H9 (cell line): ENCODE measurements at regions not wholly inside any gene's neighbourhood (a gene's known extent, or its start where the extent isn't known, plus 50 kb on each side); places are given as distances from the start of the nearest gene placed in this dataset.

Source experiments
- DNase-seq: peaks from one replicate; pipeline ENCODE4 v3.0.0-alpha.2; 2017
- H2AFZ ChIP-seq: one replicate; pipeline ENCODE4 v1.6.1; 2013; ENCODE audit warnings: mild to moderate bottlenecking, low read length, control low read depth, moderate library complexity
- H2AK5ac ChIP-seq: 2 replicates; pipeline ENCODE4 v1.6.1; 2013; ENCODE audit warnings: low read length, control low read depth, mixed read lengths; ENCODE audit not compliant: insufficient read length
- H2BK120ac ChIP-seq: one replicate; pipeline ENCODE4 v1.6.1; 2013; ENCODE audit warnings: low read depth, mild to moderate bottlenecking, low read length, control low read depth, inconsistent platforms; ENCODE audit not compliant: poor library complexity, severe bottlenecking
- H2BK12ac ChIP-seq: 2 replicates; pipeline ENCODE4 v1.6.1; 2013; ENCODE audit warnings: low read length, control low read depth, mixed read lengths, low read depth; ENCODE audit not compliant: insufficient read length
- H2BK15ac ChIP-seq: 2 replicates; pipeline ENCODE4 v1.6.1; 2013; ENCODE audit warnings: low read depth, low read length, control low read depth
- H2BK20ac ChIP-seq: one replicate; pipeline ENCODE4 v1.6.1; 2013; ENCODE audit warnings: low read depth, mild to moderate bottlenecking, low read length, control low read depth, inconsistent platforms; ENCODE audit not compliant: poor library complexity, severe bottlenecking
- H2BK5ac ChIP-seq: 2 replicates; pipeline ENCODE4 v1.6.1; 2013; ENCODE audit warnings: low read length, control low read depth, mixed read lengths; ENCODE audit not compliant: insufficient read length
- H3K14ac ChIP-seq: 2 replicates; pipeline ENCODE4 v1.6.1; 2013; ENCODE audit warnings: low read length, control low read depth; ENCODE audit not compliant: insufficient read depth
- H3K18ac ChIP-seq: 2 replicates; pipeline ENCODE4 v1.6.1; 2013; ENCODE audit warnings: low read depth, mild to moderate bottlenecking, mixed read lengths, low read length, control low read depth; ENCODE audit not compliant: insufficient read length
- H3K23ac ChIP-seq: 2 replicates; pipeline ENCODE4 v1.6.1; 2013; ENCODE audit warnings: low read length, control low read depth, mixed read lengths, low read depth; ENCODE audit not compliant: insufficient read length
- H3K23me2 ChIP-seq: 2 replicates; pipeline ENCODE4 v1.6.1; 2013; ENCODE audit warnings: low read depth, mild to moderate bottlenecking, mixed read lengths, low read length, control low read depth; ENCODE audit not compliant: insufficient read length, poor library complexity, severe bottlenecking
- H3K27ac ChIP-seq: 2 replicates; pipeline ENCODE4 v1.5.1; 2013; ENCODE audit warnings: low read length, control low read depth, mixed read lengths, low read depth; ENCODE audit not compliant: insufficient read length
- H3K27me3 ChIP-seq: 2 replicates; pipeline ENCODE4 v1.6.1; 2013; ENCODE audit warnings: low read length, control low read depth, inconsistent platforms; ENCODE audit not compliant: insufficient read depth
- H3K4ac ChIP-seq: 2 replicates; pipeline ENCODE4 v1.6.1; 2013; ENCODE audit warnings: low read depth, mild to moderate bottlenecking, control low read depth, inconsistent platforms, low read length, moderate library complexity
- H3K4me1 ChIP-seq: 2 replicates; pipeline ENCODE4 v1.6.1; 2013; ENCODE audit warnings: low read length, control low read depth, inconsistent platforms; ENCODE audit not compliant: insufficient read depth
- H3K4me2 ChIP-seq: 2 replicates; pipeline ENCODE4 v1.6.1; 2013; ENCODE audit warnings: low read length, control low read depth, mixed read lengths; ENCODE audit not compliant: insufficient read length, insufficient read depth
- H3K56ac ChIP-seq: 2 replicates; pipeline ENCODE4 v1.6.1; 2013; ENCODE audit warnings: low read depth, mild to moderate bottlenecking, mixed read lengths, low read length, control low read depth; ENCODE audit not compliant: insufficient read length
- H3K79me1 ChIP-seq: 2 replicates; pipeline ENCODE4 v1.6.1; 2013; ENCODE audit warnings: low read depth, mild to moderate bottlenecking, moderate library complexity, low read length, control low read depth, inconsistent platforms; ENCODE audit not compliant: insufficient read depth, poor library complexity, severe bottlenecking
- H3K79me2 ChIP-seq: 2 replicates; pipeline ENCODE4 v1.6.1; 2013; ENCODE audit warnings: low read length, control low read depth, inconsistent platforms; ENCODE audit not compliant: insufficient read depth
- H3K9ac ChIP-seq: 2 replicates; pipeline ENCODE4 v1.6.1; 2013; ENCODE audit warnings: low read length, control low read depth, mixed read lengths; ENCODE audit not compliant: insufficient read length; ENCODE audit errors: extremely low read depth
- H3K9me3 ChIP-seq: one replicate; pipeline ENCODE4 v1.6.1; 2013; ENCODE audit warnings: low read depth, low read length, inconsistent platforms; ENCODE audit not compliant: control insufficient read depth
- H3T11ph ChIP-seq: one replicate; pipeline ENCODE4 v1.6.1; 2013; ENCODE audit warnings: mild to moderate bottlenecking, low read length, control low read depth, inconsistent platforms
- H4K20me1 ChIP-seq: one replicate; pipeline ENCODE4 v1.6.1; 2013; ENCODE audit not compliant: control insufficient read depth, insufficient read length, insufficient read depth
- H4K5ac ChIP-seq: 2 replicates; pipeline ENCODE4 v1.6.1; 2013; ENCODE audit warnings: low read depth, mild to moderate bottlenecking, mixed read lengths, low read length, control low read depth; ENCODE audit not compliant: insufficient read length
- H4K8ac ChIP-seq: replicated peaks from 2 replicates; pipeline ENCODE4 v1.6.1; 2013; ENCODE audit warnings: low read length, control low read depth, mixed read lengths, low read depth; ENCODE audit not compliant: insufficient read length
- H4K91ac ChIP-seq: 2 replicates; pipeline ENCODE4 v1.6.1; 2013; ENCODE audit warnings: low read depth, mild to moderate bottlenecking, moderate library complexity, mixed read lengths, low read length, control low read depth; ENCODE audit not compliant: insufficient read length
- H3K27ac Mint-ChIP-seq, 3 experiments: 2 replicates in 2 of 3; 3 replicates in 1 of 3; pipeline ENCODE4 v1.8.0; 2020 to 2021; ENCODE audit warnings: mixed read lengths in 3 of 3, mild to moderate bottlenecking in 1 of 3, moderate library complexity in 1 of 3
- H3K27me3 Mint-ChIP-seq: 2 replicates; pipeline ENCODE4 v1.8.0; 2021; ENCODE audit warnings: low read depth, mild to moderate bottlenecking, moderate library complexity, mixed read lengths
- H3K36me3 Mint-ChIP-seq, 3 experiments: 2 replicates in 2 of 3; 3 replicates in 1 of 3; pipeline ENCODE4 v1.8.0; 2020 to 2021; ENCODE audit warnings: low read depth in 3 of 3, mixed read lengths in 3 of 3; ENCODE audit not compliant: insufficient read depth in 1 of 3
- H3K4me1 Mint-ChIP-seq, 2 experiments: 2 replicates each; pipeline ENCODE4 v1.8.0; 2020; ENCODE audit warnings: mixed read lengths in 2 of 2
- H3K4me3 Mint-ChIP-seq, 2 experiments: 2 replicates in 1 of 2; 3 replicates in 1 of 2; pipeline ENCODE4 v1.8.0; 2020 to 2021; ENCODE audit warnings: mild to moderate bottlenecking in 2 of 2, mixed read lengths in 2 of 2, moderate library complexity in 1 of 2
- H3K9me3 Mint-ChIP-seq, 2 experiments: 2 replicates in 1 of 2; 3 replicates in 1 of 2; pipeline ENCODE4 v1.8.0; 2020; ENCODE audit warnings: mild to moderate bottlenecking in 2 of 2, mixed read lengths in 2 of 2, moderate library complexity in 1 of 2
- CTCF ChIP-seq: fragments of 200-600 bp; sonication (generic); conservative IDR thresholded peaks from 3 replicates; pipeline ENCODE4 v1.8.0; 2021; ENCODE audit warnings: antibody characterized with exemption, mild to moderate bottlenecking
- WGBS: extraction: QIAGEN DNeasy Blood & Tissue Kit; methylation state at CpG from one replicate; pipeline ENCODE4 v1.1.7; 2013; ENCODE audit warnings: missing lambda C conversion rate, low lambda C conversion rate, mixed read lengths; ENCODE audit not compliant: insufficient read length; ENCODE audit errors: extremely low coverage; 5-methylcytosine and 5-hydroxymethylcytosine counted together

GRCh38 chr7:46839651-46840050 is 742.3 kb downstream of the TNS3 start:
- TF ChIP-seq CTCF: no peak
- Histone ChIP-seq H4K91ac (no peak overlapping the region), H3K56ac (no peak overlapping the region), H3K79me2 (no peaks in the 10 kb centered on the region), H4K20me1 (no peaks in the 10 kb centered on the region), H2BK12ac (no peak overlapping the region), H3T11ph (no peak overlapping the region), H2AFZ (no peak overlapping the region), H2AK5ac (no peak overlapping the region), H4K8ac (no peak overlapping the region), H3K14ac (no peak overlapping the region), H3K23me2 (no peaks in the 10 kb centered on the region), H3K18ac (no peak overlapping the region), H3K9ac (no peak overlapping the region), H4K5ac (no peak overlapping the region), H2BK120ac (no peak overlapping the region), H3K27me3 (no peaks in the 10 kb centered on the region), H2BK20ac (no peak overlapping the region), H3K23ac (no peak overlapping the region), H3K9me3 (no peaks in the 10 kb centered on the region), H2BK5ac (no peak overlapping the region), H3K4ac (no peak overlapping the region), H3K79me1 (no peaks in the 10 kb centered on the region), H3K4me2 (no peak overlapping the region), H3K27ac (no peak overlapping the region), H2BK15ac (no peak overlapping the region), H3K4me1 (no peaks in the 10 kb centered on the region)
- Mint-ChIP-seq H3K27ac (no peak overlapping the region), H3K9me3 (no peaks in the 10 kb centered on the region; a peak in 1 of 5 replicates), H3K4me1 (0 out of 4 replicates have a peak, but pooled peaks cover 0 to 4% of the 10 kb centered on the region in 2 experiments), H3K27me3 (no peaks in the 10 kb centered on the region), H3K36me3 (no peaks in the 10 kb centered on the region), H3K4me3 (no peak overlapping the region)
- DNase-seq: no peak
- no CpG with 5 or more reads among the region's 3 CpGs for WGBS
